ENCODE measurements at regions not wholly inside any gene's neighbourhood (a gene's known extent, or its start where the extent isn't known, plus 50 kb on each side); places are given as distances from the start of the nearest gene placed in this dataset.
"Not testable (repeated sequence)": the region's sequence is repeated elsewhere in the genome, so short reads cannot be mapped to it uniquely, and the experiment has no call there.

DNA sequence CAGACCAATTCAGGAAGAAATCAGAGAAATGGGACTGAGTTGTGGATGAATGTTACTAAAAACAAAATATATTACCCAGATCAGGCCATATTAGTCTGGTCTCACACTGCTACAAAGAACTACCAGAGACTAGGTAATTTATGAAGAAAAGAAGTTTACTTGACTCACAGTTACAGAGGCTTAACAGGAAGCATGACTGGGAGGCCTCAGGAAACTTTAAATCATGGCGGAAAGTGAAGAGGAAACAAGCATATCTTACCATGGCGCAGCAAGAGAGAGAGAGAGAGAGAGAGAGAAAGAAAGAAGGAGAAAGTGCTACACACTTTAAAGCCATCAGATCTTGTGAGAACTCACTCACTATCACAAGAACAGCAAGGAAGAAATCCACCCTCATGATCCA, 636.8 kb upstream of the GRM3 start:
- FAIRE-seq: no peak

DNA sequence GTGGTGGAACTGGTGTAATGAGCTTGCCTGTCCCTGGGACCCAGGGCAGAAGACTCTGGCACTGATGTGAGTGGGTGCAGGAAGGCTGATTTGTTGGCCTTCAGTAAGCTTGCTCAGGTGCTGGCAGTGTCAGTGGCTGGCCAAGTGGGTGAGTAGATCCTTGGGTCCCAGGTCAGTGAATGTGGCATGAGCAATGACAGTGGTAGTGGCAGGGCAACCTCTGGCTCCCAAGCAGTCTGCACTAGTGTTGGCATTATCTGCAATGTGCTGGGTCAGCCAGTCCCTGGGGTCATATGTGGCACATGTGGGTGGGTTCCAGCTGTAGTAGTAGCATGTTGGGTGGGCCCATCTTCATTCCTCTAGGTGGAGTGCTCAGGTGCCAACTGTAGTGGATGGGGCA, 640.9 kb upstream of the GRM3 start:
- no peak for FAIRE-seq

DNA sequence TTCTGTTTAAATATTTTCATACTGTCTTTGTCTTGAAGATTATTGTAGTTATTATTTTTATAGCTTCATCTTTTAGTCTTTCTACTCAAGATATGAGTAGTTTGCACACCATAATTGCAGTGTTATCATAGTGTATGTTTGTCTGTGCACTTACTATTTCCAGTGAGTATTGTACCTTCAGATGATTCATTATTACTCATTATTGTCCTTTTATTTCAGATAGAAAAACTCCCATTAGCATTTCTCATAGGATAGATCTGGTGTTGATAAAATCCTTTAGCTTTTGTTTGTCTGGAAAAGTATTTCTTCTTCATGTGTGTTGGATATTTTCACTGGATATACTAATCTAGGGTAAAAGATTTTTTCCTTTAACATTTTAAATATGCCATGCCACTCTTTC, 646.2 kb upstream of the GRM3 start:
- FAIRE-seq: no peak

DNA sequence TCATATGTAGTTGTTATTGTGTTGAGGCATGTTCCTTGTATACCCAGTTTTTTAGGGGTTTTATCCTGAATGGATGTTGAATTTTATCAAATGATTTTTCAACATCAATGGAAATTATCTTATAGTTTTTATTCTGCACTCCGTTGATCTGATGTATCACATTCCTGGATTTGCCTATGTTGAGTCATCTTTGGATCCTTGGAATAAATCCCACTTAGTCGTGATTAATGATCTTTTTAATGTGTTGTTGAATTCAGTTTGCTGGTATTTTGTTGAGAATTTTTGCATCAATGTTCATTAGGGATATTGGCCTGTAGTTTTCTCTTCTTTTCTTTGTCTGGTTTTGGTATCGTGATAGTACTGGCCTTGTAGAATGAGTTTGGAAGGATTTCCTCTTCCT, 648.6 kb upstream of the GRM3 start:
- no peak for FAIRE-seq

DNA sequence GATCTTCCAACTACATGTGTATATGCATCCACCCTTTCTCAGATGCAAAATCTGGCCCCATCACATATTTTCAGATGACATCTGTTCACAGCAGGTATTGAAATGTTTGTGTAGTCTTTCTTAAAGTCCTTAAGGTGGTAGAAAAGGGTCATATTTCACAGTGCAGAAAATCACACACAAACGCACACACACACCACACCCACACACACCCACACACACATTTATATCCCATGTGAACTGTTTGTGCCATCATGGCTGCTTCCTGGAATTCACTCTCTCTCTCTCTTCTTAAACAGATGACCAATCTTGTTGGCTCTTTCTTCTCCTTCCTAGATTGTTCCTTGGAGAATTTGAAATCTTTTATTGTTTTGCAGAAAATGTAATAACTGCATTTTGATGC, 663.0 kb upstream of the GRM3 start:
- no peak for FAIRE-seq

DNA sequence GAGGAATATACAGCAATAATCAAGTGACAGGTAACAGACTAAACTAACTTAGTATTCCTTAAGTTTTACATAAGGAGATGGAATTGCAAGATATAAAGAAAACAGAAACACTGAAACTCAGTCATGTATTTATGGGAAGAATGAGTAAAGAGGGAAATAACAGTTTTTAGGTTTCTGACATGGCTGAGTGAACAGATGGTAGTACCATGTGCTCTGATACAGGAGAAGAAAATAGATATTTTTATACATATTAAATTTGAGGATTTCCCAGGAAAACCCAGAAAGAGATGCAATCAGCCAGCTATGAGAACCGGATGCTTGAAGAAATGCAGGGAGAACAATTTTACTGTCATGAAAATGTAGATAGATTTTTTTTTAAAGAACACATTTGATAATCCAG, 669.5 kb upstream of the GRM3 start:
- no peak for FAIRE-seq

DNA sequence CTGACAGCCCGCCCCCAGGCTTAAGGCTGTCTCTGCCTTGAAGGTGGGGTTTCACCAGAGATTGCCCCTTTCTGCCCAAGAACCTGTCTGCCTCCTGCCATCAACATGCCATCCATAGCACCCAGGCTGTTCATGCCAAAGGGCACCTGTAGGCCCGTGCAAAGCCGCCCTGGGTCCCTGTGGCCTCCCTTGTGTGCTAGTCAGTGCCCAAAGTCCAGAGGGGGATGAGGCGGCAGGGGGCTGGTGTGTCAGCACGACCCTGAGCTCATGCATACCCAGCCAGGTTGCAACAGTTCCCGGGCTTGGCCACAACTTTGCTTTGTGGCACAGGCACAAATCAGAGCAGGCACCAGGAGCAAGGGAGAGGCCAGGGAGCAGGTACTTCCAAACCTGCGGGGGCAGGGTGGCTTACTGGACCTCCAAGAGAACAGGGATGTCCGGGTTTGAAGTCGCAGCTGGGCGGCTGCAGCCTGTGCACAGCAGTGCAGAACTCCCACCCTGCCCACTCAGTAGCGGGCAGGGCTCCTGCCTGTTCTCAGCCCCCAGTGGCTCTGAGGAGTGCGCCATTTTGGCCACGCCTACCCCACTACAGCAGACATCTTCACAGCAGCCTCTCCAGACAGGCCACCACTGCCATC, 671.1 kb upstream of the GRM3 start:
- no peak for FAIRE-seq

DNA sequence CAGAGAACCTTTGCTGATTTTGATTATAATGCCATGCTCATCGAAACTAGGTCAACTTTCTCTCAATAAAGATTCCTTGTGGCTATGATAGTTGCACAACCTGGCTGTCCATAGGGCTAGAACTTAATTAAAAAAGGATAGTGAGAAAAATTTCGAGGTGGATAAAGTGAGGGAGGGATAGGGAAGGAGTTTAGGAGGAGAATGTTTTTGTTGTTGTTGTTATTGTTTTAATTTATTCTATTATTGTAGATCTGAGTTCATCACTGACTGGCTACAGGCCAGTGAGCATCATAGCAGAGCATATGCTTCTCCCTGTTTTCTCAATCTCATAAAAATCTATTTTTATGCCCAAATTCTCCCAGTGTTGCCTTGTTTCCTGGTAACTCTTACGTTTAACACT, 688.7 kb upstream of the GRM3 start:
- no peak for FAIRE-seq

DNA sequence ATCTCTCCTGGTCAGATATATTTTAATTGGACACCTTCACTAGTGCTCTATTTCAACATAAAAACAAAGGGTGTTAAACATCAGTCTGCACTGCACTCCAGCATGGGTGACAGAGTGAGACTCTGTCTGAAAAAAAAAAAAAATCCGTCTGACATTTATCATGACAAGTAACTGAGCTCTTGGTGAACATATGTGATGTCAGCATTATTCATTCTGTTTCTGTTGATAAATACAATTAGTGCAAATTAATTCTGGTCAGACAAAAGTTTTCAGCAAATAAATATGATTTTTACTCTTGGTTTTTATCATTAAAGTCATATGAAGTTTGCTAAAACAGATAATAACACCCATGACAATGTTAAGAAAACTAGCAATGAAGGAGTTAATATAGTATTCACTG, 692.8 kb upstream of the GRM3 start:
- no peak for FAIRE-seq

DNA sequence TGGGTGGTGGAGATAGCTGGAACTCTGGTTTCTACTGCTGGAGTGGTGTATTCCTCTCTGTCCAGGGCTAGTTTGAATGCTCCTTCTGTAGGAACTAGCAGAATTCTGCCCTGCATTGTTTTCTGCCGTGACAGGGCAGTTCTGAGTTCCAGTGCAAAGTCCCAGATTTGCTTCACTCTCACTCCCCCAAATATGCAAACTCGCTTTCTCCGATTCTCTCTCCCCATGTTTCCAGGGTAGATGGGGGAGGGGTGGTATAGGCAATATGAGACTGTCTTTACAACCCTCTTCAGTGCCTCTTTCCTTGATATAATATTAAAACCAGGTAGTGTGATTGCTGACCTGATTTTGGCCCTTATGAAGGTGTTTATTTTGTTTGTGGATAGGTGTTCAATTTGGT, 693.3 kb upstream of the GRM3 start:
- no peak for FAIRE-seq

DNA sequence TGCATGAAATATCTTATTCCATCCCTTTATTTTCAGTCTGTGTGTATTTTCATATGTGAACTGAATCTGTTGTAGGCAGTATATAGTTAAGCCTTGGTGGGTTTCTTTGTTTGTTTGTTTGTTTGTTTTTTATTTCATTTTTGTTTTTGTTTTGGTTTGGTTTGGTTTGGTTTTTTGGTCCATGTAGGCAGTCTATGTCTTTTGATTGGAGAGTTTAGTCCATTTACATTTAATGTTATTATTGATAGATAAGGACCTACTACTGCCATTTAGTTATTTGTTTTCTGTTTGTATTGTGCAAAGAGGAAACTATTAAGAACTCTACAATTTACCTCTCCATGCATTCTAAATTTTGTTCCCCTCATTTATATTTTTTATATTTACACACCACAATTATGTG, 695.9 kb upstream of the GRM3 start:
- FAIRE-seq: no peak

DNA sequence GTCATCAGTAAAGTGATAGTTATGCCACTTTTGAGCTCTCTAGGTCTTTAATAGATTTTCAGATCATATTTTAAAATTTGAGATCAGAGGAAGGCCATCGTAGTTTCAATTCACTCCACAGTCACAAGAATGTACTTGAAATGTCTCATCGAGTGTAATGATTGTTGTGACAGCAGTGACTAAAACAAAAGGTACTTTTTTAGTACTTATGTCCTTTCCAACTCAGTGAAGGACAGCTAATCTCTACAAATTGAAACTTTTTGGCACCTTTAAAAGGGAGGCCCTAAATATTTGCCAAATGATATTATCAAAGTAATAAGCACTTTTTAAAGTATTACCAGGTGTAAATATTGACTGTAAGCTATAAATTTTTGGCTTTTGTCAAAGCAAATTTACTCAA, 702.9 kb upstream of the GRM3 start:
- no peak for FAIRE-seq

DNA sequence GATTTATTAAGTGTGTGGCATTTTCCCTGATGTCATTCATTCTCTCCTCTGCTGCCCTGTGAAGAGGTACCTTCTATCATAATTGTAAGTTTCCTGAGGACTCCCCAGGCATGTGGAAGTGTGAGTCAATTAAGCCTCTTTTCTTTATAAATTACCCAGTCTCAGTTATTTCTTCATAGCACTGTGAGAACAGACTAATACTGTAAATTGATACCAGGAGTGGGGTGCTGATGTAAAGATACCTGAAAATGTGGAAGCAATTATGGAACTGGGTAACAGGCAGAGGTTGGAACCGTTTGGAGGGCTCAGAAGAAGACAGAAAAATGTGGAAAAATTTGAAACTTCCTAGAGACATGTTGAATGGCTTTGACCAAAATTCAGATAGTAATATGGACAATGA, 711.8 kb upstream of the GRM3 start:
- no peak for FAIRE-seq

DNA sequence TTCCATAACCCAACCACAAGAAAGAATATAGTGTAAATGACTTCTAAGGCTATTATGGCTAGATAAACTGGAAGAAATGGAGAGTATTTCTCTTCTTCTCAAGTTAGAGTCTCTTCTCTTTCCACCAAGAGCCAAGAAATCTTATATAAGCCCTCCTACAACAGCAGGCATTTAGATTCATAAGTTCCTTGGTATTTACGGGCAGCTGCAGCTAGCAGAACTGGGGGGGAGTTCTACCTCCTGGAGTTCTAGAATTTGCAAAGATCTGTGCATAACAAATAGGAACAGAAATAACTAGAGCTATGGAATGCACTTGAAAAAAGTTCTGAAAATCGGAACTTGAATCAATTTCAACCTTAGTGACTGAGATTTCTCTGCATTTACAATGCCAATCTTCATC, 715.2 kb upstream of the GRM3 start:
- FAIRE-seq: no peak

DNA sequence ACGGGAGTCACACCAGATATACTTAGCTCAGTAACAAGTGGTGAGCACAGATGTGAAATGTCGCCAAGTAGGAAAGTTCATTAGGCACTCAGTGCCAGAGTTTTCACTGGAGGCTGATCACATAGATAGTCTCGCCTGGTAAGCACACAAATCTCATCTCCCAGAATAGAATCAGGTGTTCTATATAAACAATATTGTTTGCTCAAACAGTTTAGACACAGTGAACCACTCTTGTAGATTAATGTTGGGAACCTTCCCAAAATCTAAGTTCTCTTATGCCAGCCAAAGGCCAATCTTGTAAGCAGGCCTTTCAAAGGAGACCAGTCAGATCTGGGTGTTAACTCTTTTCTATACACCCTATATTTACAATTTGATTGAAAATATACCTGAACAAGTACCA, 716.5 kb upstream of the GRM3 start:
- no peak for FAIRE-seq

DNA sequence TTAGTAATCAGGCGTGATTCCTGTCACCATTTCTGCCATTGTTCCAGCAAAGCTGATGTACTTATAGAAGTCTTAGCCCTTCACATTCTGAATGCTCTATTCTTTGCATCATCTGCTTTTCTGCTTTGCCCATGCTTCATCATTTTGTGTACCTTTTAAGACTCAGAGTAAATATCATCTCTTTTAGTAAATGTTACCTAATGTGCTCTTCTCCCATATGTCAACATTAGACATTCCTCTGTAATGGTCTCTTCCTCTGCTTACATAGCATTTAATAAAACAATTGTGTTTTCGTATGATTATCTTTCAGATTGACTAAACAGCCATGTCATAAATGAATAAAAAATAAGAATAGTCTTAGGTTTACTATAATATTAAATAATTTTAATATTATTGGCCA, 719.6 kb upstream of the GRM3 start:
- no peak for FAIRE-seq

DNA sequence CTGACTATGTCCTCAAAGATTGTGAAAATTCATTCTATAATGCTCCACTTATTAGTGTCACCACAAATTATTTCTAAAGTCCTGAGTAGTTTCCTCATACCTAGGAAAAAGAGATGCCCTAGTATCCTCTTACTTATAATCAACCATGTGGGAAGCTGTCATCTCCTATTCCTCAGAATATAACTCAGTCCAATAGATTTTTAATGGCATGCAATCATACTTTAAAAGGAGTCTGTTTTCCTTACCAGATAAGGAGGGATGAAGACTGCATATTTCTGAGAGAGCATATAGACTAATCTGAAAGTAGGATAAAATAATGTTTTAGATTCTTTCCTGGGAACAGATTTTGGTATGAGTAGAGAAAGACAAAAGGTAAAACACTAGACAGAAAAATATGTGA, 727.7 kb upstream of the GRM3 start:
- FAIRE-seq: no peak

DNA sequence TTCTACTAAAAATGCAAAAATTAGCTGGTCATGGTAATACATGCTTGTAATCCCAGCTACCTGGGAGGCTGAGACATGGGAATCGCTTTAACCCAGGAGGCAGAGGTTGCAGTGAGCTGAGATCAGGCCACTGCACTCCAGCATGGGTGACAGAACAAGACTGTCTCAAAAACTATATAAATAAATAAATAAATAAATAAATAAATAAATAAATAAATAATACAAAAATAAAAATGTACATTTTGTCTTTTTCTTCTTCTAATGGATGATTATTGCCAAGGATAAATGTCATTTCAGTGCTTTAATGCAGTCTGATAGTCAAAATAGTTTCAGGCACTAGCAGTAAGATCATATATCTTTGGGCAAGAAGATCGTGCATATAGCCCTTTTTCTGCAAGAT, 727.6 kb upstream of the SEMA3D start:
- no peak for FAIRE-seq

DNA sequence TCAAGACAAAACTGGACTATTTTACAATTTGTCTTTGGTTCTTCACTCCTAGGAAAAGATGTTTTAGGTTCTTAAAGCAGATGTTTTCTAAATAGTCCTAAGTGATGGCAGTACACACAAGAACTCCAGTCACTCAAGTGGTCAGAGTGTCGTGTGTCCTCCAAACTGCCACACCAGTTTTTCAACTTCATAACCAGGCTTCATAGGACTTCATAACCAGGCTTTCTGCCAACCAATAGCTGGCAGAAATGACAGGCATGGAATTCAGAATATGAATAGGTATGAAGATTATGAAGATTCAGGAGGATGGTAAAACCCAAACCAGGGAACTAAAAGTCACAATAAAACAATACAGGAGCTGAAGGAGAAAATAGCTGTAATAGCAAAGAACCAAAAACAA, 721.2 kb upstream of the SEMA3D start:
- no peak for FAIRE-seq

DNA sequence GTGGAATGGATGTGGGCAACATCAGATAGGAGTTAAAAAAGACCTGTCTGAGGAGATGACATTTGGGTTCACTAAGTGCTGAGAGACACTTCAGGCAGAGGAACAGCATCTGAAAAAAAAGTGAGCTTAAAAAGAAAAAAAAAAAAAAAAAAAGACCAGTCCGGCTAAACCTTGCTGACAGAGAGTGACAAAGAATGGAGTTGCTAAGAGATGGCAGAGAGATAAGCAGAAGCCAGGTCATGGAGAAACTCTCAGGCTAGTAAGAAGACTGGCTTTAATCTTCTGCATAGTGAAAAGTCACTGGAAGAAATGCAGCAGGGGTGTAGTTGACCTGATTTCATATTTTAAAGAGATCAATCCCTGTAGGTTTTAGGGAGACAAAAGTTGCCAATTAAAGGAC, 711.1 kb upstream of the SEMA3D start:
- no peak for FAIRE-seq

DNA sequence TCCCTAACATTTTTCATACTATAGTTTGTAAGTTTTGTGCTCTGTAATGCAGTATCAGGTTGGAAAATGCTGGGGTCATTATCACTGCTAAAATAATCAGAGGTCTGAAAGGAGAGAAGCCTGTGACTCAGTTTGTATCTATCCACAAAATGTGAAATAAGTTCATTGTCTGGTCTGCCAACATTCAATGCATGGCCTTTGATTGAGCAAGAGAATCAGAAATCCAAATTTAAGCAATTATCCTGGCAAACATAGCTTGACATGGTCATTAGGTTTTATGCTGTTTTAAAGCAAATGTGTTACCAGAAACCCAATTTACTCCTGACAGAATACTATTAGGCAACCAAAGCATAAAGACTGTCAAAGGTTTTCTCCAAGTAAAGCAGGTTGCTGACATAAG, 709.7 kb upstream of the SEMA3D start:
- no peak for FAIRE-seq

DNA sequence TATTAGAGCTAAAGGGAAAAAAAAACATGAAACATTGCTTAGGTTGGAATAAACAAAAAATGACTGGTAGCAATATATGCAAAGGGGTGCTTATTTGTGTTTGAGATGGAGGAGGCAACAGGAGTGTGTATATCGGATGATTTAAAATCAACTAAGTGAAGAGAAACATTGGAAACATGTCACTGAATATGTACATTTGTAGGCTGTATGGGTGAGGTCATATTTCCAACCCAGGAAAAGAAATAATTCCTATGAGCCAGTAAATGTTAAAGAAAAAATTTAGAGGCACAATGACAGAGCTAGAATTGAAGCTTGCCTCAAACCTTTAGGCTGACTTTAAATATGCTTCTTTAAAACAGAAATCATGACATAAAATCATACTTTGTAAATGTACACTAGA, 709.0 kb upstream of the SEMA3D start:
- no peak for FAIRE-seq

DNA sequence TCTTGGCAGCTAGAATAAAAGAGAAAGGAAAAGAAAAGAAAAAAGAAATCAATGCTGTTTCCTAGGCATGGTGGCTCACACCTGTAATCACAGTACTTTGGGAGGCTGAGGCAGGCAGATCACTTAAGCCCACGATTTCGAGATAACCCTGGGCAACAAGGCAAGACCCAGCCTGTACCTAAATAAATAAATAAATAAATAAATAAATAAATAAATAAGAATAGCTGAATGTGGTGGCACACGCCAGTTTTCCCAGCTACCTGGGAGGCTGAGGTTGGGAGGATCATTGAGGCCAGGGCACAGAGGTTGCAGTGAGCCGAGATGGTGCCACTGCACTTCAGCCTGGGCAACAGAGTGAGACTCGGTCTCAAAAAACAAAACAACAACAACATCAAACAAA, 705.0 kb upstream of the SEMA3D start:
- FAIRE-seq: not testable (repeated sequence)

DNA sequence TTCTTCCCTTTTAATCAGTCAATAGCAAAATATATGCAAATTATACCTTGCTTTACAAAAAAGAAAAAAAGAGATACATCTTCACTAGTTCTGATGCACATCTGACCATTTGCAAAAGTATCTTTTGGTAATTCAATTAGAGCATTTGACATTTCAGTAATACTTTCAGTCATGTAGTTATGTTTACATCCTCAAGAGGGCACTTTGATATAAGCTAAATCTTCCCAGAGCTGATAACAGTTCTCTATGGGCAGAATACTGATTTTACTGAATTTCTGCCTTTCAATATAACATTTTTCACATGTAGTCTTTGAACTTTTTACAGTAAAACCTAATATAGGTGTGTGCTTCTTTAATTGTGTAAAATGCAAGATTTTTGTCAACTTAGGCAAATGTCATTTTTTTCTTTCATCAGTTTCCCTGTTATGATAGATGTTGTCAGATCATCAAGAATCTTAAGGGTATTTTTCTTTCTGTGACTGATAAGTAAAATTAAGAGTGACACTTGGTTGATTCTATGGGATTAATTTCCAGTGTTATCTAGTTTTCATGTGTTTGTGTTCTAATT, 703.5 kb upstream of the SEMA3D start:
- FAIRE-seq: no peak

DNA sequence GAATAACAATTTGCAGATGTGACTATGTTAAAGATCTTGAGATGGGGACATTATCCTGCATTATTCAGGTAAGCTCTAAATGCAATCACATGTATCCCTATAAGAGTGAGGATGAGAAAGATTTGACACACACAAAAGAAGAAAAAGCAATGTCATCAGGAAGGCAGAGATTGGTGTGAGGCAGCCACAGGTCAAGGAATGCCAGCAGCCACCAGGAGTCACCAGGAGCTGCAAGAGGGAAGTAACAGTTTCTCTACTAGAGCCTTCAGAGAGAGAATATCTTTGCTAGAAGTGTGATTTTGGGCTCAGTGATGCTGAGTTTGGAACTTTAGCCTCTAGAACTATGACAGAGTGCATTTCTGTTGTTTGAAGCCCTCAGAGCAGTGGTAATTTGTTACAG, 700.3 kb upstream of the SEMA3D start:
- FAIRE-seq: no peak

DNA sequence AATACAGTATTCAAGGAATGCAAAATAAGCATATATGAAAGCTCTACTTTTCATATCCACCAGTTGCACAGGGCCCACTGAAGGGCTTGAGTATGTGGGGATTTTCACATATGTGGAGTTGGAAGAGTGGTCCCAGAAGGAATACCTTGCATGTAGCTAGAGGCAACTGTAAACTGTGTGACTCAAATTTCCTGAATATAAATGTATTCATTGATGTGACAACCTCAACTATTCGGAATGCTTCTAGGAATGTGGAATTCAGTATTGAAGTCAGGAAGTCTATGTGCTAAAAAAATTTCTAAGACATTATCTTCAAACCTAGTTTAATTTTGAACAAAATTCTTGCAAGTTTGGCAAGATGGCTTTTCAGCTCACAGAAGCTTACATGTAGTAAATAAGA, 695.5 kb upstream of the SEMA3D start:
- no peak for FAIRE-seq

Measured in colon (tissue), 2 donors.